Mesenchymal stem cell (in vitro differentiated cells and primary cell): ENCODE measurements at regions not wholly inside any gene's neighbourhood (a gene's known extent, or its start where the extent isn't known, plus 50 kb on each side); places are given as distances from the start of the nearest gene placed in this dataset.
"Not testable (repeated sequence)": the region's sequence is repeated elsewhere in the genome, so short reads cannot be mapped to it uniquely, and the experiment has no call there.

Source experiments
- DNase-seq: peaks from one replicate; pipeline ENCODE4 v3.0.0-alpha.2; 2013
- H2AFZ ChIP-seq: one replicate; pipeline ENCODE4 v1.6.1; 2013; ENCODE audit warnings: low read depth, mild to moderate bottlenecking, control low read depth, inconsistent platforms, low read length, moderate library complexity
- H2AK5ac ChIP-seq: 2 replicates; pipeline ENCODE4 v1.6.1; 2013; ENCODE audit warnings: low read length, moderate library complexity, mild to moderate bottlenecking, inconsistent platforms; ENCODE audit not compliant: severe bottlenecking
- H2BK120ac ChIP-seq: one replicate; pipeline ENCODE4 v1.6.1; 2013; ENCODE audit warnings: low read depth, mild to moderate bottlenecking, inconsistent platforms, low read length, moderate library complexity
- H2BK12ac ChIP-seq, 2 experiments: one replicate each; pipeline ENCODE4 v1.6.1; 2013; ENCODE audit warnings: inconsistent platforms in 2 of 2, low read length in 2 of 2, mild to moderate bottlenecking in 2 of 2, moderate library complexity in 2 of 2, control low read depth in 1 of 2
- H2BK15ac ChIP-seq: one replicate; pipeline ENCODE4 v1.6.1; 2013; ENCODE audit warnings: mild to moderate bottlenecking, low read depth, inconsistent platforms; ENCODE audit not compliant: poor library complexity, severe bottlenecking
- H2BK5ac ChIP-seq: 2 replicates; pipeline ENCODE4 v1.6.1; 2013; ENCODE audit warnings: low read depth, mild to moderate bottlenecking, low read length, control low read depth, inconsistent platforms; ENCODE audit not compliant: poor library complexity, severe bottlenecking
- H3K14ac ChIP-seq, 2 experiments: one replicate each; pipeline ENCODE4 v1.6.1; 2013; ENCODE audit warnings: inconsistent platforms in 2 of 2, low read length in 2 of 2, control low read depth in 1 of 2, mild to moderate bottlenecking in 1 of 2, moderate library complexity in 1 of 2
- H3K18ac ChIP-seq, 2 experiments: one replicate each; pipeline ENCODE4 v1.6.1; 2013; ENCODE audit warnings: inconsistent platforms in 2 of 2, low read length in 2 of 2, control low read depth in 1 of 2, low read depth in 1 of 2, mild to moderate bottlenecking in 1 of 2
- H3K23ac ChIP-seq, 2 experiments: one replicate each; pipeline ENCODE4 v1.6.1; 2013; ENCODE audit warnings: inconsistent platforms in 2 of 2, low read length in 2 of 2, mild to moderate bottlenecking in 2 of 2, moderate library complexity in 2 of 2, control low read depth in 1 of 2
- H3K27ac ChIP-seq: 2 replicates; pipeline ENCODE4 v1.5.1; 2013; ENCODE audit warnings: mild to moderate bottlenecking, moderate library complexity, low read length, control low read depth, inconsistent platforms; ENCODE audit not compliant: poor library complexity, severe bottlenecking
- H3K27me3 ChIP-seq, 2 experiments: 2 replicates each; pipeline versions ENCODE4 v1.6.1 to v1.7.0; 2013; ENCODE audit warnings: low read length in 2 of 2, mild to moderate bottlenecking in 2 of 2, moderate library complexity in 2 of 2, control low read depth in 1 of 2, inconsistent platforms in 1 of 2; ENCODE audit not compliant: control insufficient read depth in 1 of 2, insufficient read depth in 1 of 2
- H3K36me3 ChIP-seq, 2 experiments: 2 replicates each; pipeline versions ENCODE4 v1.6.1 to v1.7.0; 2013; ENCODE audit warnings: low read length in 2 of 2, control low read depth in 1 of 2, inconsistent platforms in 1 of 2, low read depth in 1 of 2, mild to moderate bottlenecking in 1 of 2; ENCODE audit not compliant: insufficient read depth in 2 of 2, control insufficient read depth in 1 of 2
- H3K4ac ChIP-seq, 2 experiments: one replicate each; pipeline ENCODE4 v1.6.1; 2013; ENCODE audit warnings: inconsistent platforms in 2 of 2, low read length in 2 of 2, mild to moderate bottlenecking in 2 of 2, moderate library complexity in 2 of 2, control low read depth in 1 of 2, low read depth in 1 of 2
- H3K4me1 ChIP-seq: 2 replicates; pipeline ENCODE4 v1.6.1; 2013; ENCODE audit warnings: low read depth, low read length, control low read depth; ENCODE audit not compliant: control insufficient read depth, insufficient read depth
- H3K4me2 ChIP-seq: 2 replicates; pipeline ENCODE4 v1.6.1; 2013; ENCODE audit warnings: low read length, mild to moderate bottlenecking, inconsistent platforms; ENCODE audit not compliant: poor library complexity, severe bottlenecking
- H3K4me3 ChIP-seq, 2 experiments: 2 replicates each; pipeline versions ENCODE4 v1.5.1 to v1.7.0; 2013; ENCODE audit warnings: low read length in 2 of 2, mild to moderate bottlenecking in 2 of 2, control low read depth in 1 of 2, low read depth in 1 of 2; ENCODE audit not compliant: insufficient read depth in 1 of 2
- H3K79me1 ChIP-seq: replicated peaks from 2 replicates; pipeline ENCODE4 v1.6.1; 2013; ENCODE audit warnings: mild to moderate bottlenecking, control low read depth, low read length, inconsistent platforms; ENCODE audit not compliant: poor library complexity, severe bottlenecking
- H3K9ac ChIP-seq: 2 replicates; pipeline ENCODE4 v1.7.0; 2013; ENCODE audit warnings: mild to moderate bottlenecking, low read length, moderate library complexity
- H3K9me3 ChIP-seq: 2 replicates; pipeline ENCODE4 v1.7.0; 2013; ENCODE audit warnings: mild to moderate bottlenecking, low read length; ENCODE audit not compliant: control insufficient read depth
- H4K8ac ChIP-seq: one replicate; pipeline ENCODE4 v1.6.1; 2013; ENCODE audit warnings: inconsistent platforms, mild to moderate bottlenecking, low read length, moderate library complexity
- H4K91ac ChIP-seq: one replicate; pipeline ENCODE4 v1.6.1; 2013; ENCODE audit warnings: mild to moderate bottlenecking, low read length, inconsistent platforms
- WGBS: methylation state at CpG from one replicate; pipeline ENCODE4 v1.1.7; 2013; ENCODE audit warnings: mixed read lengths; 5-methylcytosine and 5-hydroxymethylcytosine counted together

DNA sequence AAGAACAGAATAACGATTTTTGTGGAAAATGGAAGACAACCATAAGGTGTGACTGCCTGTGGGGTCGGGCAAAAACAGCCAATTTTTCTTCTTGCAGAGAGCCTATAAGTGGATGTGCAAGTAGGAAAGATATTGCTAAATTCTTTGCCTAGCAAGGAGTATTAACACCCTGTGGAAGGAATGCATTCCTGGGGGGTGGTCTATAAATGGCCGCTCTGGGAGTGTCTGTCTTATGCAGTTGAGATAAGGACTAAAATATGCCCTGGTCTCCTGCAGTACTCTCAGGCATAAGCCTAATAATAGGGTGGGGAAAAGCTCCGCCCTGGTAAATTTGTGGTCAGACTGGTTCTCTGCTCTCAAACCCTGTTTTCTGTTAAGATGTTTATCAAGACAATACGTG, 770.6 kb upstream of the LRRN3 start:
- H2BK12ac ChIP-seq, H3K4me2 ChIP-seq, DNase-seq, H4K91ac ChIP-seq, H3K9ac ChIP-seq, H3K18ac ChIP-seq, H3K27me3 ChIP-seq, H3K4me3 ChIP-seq, H3K23ac ChIP-seq, H3K14ac ChIP-seq, H4K8ac ChIP-seq, H3K79me1 ChIP-seq, H3K36me3 ChIP-seq, H2AFZ ChIP-seq, H2BK120ac ChIP-seq, H3K4me1 ChIP-seq, H3K27ac ChIP-seq, H2AK5ac ChIP-seq, H2BK15ac ChIP-seq, H3K4ac ChIP-seq, H2BK5ac ChIP-seq: not testable (repeated sequence)
- peaks cover 11% of the 10 kb centered on the region for H3K9me3 ChIP-seq
- 95% methylated on average over 5 of the region's 5 CpGs for WGBS

DNA sequence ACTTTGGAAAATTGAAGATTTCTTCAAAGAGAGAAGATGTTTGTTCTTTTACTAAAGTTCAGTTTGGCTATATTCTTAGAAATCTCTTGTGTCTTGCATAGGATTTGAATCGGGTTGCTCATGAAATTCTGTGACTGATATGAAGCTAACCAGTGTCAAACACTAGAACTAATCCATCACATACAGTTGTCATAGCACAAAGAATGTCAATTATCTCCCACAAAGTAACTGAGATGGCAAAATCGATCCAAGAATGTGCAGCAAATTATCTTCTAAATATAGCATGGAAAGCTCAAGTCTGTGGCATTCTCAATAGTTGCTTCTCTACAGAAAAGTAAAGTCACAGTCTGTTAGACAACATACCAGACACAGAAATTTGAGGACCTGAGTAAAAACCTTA, 768.1 kb upstream of the LRRN3 start:
- H3K23ac ChIP-seq: no peak overlapping the region
- H3K27me3 ChIP-seq: no peaks in the 10 kb centered on the region
- no peak overlapping the region for H2AK5ac ChIP-seq
- no peak overlapping the region for H2AFZ ChIP-seq
- no peaks in the 10 kb centered on the region for H3K36me3 ChIP-seq
- H3K4me2 ChIP-seq: no peak overlapping the region
- no peak overlapping the region for H2BK120ac ChIP-seq
- WGBS: 82% methylated on average over 2 of the region's 2 CpGs
- no peak for DNase-seq
- no peaks in the 10 kb centered on the region for H3K79me1 ChIP-seq
- H4K91ac ChIP-seq: no peak overlapping the region
- no peak overlapping the region for H2BK12ac ChIP-seq
- H3K4me1 ChIP-seq: no peaks in the 10 kb centered on the region
- no peak overlapping the region for H3K14ac ChIP-seq
- peaks cover 2% of the 10 kb centered on the region for H3K9me3 ChIP-seq
- H2BK5ac ChIP-seq: no peak overlapping the region
- H3K4me3 ChIP-seq: no peak overlapping the region
- no peak overlapping the region for H3K4ac ChIP-seq
- no peak overlapping the region for H3K18ac ChIP-seq
- H3K27ac ChIP-seq: no peak overlapping the region
- H3K9ac ChIP-seq: no peak overlapping the region
- no peak overlapping the region for H2BK15ac ChIP-seq
- H4K8ac ChIP-seq: no peak overlapping the region

DNA sequence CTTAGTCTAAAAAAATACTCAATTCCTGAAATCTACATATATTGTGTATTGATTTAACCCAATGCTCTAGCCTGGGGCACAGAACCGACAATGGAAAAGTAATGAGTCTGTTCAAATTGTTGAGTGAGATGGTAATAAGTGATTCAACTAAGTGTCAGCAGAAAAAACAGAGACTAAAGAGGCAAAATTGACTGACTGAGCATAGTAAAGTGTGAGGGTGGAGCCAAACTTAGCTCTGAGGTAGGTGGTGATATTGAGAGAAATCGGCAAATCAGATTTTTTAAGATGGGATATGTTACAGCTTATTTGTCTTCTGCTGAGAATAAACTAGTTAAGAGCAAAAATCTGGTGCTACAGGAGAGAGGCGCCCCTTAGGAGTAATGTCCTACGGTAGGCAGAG, 764.0 kb upstream of the LRRN3 start:
- no peaks in the 10 kb centered on the region for H3K36me3 ChIP-seq
- no peak overlapping the region for H3K27ac ChIP-seq
- H2BK120ac ChIP-seq: no peak overlapping the region
- no peak overlapping the region for H2AFZ ChIP-seq
- WGBS: 99% methylated on average over 4 of the region's 4 CpGs
- H3K4ac ChIP-seq: no peak overlapping the region
- no peak overlapping the region for H2AK5ac ChIP-seq
- H3K23ac ChIP-seq: no peak overlapping the region
- H2BK5ac ChIP-seq: no peak overlapping the region
- no peak overlapping the region for H3K4me2 ChIP-seq
- H2BK12ac ChIP-seq: no peak overlapping the region
- no peaks in the 10 kb centered on the region for H3K27me3 ChIP-seq
- no peak overlapping the region for H3K14ac ChIP-seq
- no peak overlapping the region for H4K8ac ChIP-seq
- H3K4me3 ChIP-seq: no peak overlapping the region
- DNase-seq: no peak
- no peak overlapping the region for H3K18ac ChIP-seq
- no peak overlapping the region for H2BK15ac ChIP-seq
- no peaks in the 10 kb centered on the region for H3K79me1 ChIP-seq
- peaks cover 7% of the 10 kb centered on the region for H3K9me3 ChIP-seq
- H4K91ac ChIP-seq: no peak overlapping the region
- peaks cover 3% of the 10 kb centered on the region for H3K4me1 ChIP-seq
- H3K9ac ChIP-seq: no peak overlapping the region

DNA sequence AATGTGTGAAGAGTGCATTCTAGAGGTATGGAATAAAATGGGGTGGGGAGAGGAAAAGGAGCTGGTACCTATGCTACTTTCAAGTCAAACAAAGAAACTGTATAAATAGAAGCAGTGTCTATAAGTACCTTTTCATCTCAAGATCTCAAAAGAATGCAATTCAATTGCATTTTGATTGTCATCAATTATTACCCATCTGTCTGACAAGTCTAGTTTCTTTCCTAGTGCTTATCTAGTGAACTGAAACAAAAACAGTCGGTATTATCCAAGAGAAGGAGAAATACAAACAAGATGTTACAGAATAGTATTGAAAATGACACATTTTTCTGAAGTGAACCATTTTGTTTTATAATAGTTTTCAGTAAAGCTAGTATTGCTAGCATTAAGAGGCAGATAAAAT, 754.5 kb upstream of the LRRN3 start:
- no peak overlapping the region for H3K4ac ChIP-seq
- no peak overlapping the region for H3K9ac ChIP-seq
- no peak overlapping the region for H3K14ac ChIP-seq
- H2BK120ac ChIP-seq: no peak overlapping the region
- H3K4me1 ChIP-seq: no peaks in the 10 kb centered on the region
- H3K9me3 ChIP-seq: no peaks in the 10 kb centered on the region
- H2BK15ac ChIP-seq: no peak overlapping the region
- H3K4me2 ChIP-seq: no peak overlapping the region
- no peak for DNase-seq
- H3K18ac ChIP-seq: no peak overlapping the region
- H2AK5ac ChIP-seq: no peak overlapping the region
- H4K91ac ChIP-seq: no peak overlapping the region
- H3K27me3 ChIP-seq: no peaks in the 10 kb centered on the region
- H3K36me3 ChIP-seq: no peaks in the 10 kb centered on the region
- no peak overlapping the region for H2BK5ac ChIP-seq
- no peaks in the 10 kb centered on the region for H3K79me1 ChIP-seq
- H3K4me3 ChIP-seq: no peak overlapping the region
- no peak overlapping the region for H4K8ac ChIP-seq
- H2AFZ ChIP-seq: no peak overlapping the region
- no peak overlapping the region for H3K23ac ChIP-seq
- no peak overlapping the region for H2BK12ac ChIP-seq
- H3K27ac ChIP-seq: no peak overlapping the region
- WGBS: no CpG with 5 or more reads among the region's 1 CpG
